ENCODE measurements at regions not wholly inside any gene's neighbourhood (a gene's known extent, or its start where the extent isn't known, plus 50 kb on each side); places are given as distances from the start of the nearest gene placed in this dataset.

DNA sequence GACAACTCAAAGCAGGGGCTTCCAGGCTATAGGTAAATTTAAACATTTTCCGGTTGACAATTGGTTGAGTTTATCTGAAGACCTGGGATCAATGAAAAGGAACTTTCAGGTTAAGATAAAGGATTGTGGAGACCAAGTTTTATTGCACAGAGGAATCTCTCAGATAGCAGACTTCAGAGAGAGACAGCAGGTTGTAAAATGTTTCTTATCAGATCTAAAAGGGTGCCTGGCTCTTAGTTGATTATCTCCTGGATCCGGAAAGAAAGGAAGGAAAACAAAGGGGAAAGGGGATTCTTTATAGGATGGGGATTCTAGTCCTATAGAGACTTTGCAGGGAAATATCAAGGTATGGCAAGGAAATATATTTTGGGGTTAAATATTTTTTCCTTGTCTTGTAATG, 951.3 kb upstream of the SEMA6D start:
- in situ Hi-C loops (cut with HindIII; ENCODE audit: low sequenced_read_pairs), result no loop called here
- TF ChIP-seq, protein P1, sequence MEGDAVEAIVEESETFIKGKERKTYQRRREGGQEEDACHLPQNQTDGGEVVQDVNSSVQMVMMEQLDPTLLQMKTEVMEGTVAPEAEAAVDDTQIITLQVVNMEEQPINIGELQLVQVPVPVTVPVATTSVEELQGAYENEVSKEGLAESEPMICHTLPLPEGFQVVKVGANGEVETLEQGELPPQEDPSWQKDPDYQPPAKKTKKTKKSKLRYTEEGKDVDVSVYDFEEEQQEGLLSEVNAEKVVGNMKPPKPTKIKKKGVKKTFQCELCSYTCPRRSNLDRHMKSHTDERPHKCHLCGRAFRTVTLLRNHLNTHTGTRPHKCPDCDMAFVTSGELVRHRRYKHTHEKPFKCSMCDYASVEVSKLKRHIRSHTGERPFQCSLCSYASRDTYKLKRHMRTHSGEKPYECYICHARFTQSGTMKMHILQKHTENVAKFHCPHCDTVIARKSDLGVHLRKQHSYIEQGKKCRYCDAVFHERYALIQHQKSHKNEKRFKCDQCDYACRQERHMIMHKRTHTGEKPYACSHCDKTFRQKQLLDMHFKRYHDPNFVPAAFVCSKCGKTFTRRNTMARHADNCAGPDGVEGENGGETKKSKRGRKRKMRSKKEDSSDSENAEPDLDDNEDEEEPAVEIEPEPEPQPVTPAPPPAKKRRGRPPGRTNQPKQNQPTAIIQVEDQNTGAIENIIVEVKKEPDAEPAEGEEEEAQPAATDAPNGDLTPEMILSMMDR (IDR thresholded peaks at IDR 0.05; ENCODE audit: low read depth, low read length), result no peak
- H3K4me3 ChIP-seq (ENCODE audit: low read depth, low read length), result no peak overlapping the region
- no peak for DNase-seq (ENCODE audit: low read depth, low spot score)

- no peak overlapping the region for H3K4me3 ChIP-seq (ENCODE audit: low read depth, low read length)
- DNase-seq (ENCODE audit: low read depth, low spot score), result no peak
- in situ Hi-C loops (cut with HindIII; ENCODE audit: low sequenced_read_pairs), result no loop called here
- TF ChIP-seq, protein P1 (IDR thresholded peaks at IDR 0.05; ENCODE audit: low read depth, low read length), result no peak
Measured at GRCh38 chr15:46768287-46768686, 949.0 kb upstream of the SEMA6D start.

DNA sequence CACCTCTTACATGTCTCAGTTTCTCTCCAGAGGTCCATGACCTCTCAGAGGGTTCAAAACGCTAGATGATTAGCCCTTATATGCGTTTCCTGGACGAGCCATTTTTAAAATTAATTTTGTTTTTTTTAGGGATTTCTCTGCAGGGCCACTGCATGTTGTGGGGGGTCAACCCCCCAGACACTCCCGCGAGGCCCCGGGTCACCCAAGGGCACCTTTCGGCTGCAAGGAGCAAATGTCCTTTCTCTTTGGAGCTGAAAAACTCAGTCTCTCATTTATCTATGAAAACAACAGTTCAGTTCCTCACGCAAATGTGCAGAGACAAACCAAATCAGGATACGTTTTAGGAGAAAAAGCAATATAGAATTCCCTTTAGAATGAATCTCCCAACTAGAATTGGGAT, 944.3 kb upstream of the SEMA6D start:
- no peak overlapping the region for H3K4me3 ChIP-seq (ENCODE audit: low read depth, low read length)
- no peak for DNase-seq (ENCODE audit: low read depth, low spot score)
- TF ChIP-seq, protein P1 (IDR thresholded peaks at IDR 0.05; ENCODE audit: low read depth, low read length), result no peak
- in situ Hi-C loops (cut with HindIII; ENCODE audit: low sequenced_read_pairs), result no loop called here

DNA sequence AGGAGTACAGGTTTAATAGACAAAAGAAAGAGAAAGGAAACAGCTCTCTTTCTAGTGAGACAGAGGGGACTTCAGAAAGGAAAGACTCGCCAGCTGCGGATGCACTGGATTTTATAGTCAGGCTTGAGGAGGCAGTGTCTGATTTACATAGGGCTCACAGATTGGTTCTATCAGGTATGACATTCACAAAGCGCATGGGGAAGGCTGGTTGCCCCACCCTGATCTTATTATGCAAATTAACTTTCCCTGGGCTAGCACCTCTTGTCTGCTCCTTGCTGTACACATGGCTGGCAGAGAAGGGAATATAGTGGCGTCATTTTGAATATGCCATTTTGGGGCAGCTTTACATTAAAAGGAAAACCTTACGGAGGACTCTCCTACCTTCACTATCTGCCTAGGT, 938.4 kb upstream of the SEMA6D start:
- DNase-seq (ENCODE audit: low read depth, low spot score), result no peak

DNA sequence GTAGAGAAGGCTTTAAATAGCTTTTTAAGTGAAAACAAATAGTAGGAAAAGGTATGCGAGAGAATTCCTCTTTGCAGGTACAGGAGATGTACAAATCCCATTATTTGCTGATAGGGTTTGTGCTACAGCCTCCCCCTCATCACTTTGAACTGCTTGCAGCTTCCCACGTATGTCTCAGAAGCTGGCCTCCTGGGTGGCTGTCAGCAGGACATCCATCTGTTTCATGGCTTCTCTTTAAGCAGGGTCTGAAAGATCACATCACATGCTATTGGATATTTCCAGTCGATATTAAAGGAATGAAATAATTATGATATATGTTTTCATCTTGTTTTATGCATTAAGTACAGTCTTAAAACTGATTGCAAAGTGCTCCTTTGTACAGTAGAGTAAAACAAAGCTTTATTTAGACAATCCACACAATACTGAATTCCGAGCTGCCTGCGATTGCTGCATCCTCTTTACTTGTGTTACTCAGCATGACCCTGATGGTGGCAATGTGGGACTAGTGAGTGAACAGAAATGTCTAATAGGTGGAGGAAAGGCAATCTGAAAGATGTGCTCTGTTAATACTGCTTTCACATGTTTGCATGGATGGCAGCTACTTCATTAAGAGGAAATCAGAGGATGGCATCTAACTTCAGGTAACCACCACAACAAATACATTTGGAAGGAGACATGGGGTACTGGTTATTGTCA, 930.6 kb upstream of the SEMA6D start:
- in situ Hi-C loops (cut with HindIII; ENCODE audit: low sequenced_read_pairs), result no loop called here
- DNase-seq (ENCODE audit: low read depth, low spot score), result no peak
- no peak overlapping the region for H3K4me3 ChIP-seq (ENCODE audit: low read depth, low read length)
- TF ChIP-seq, protein P1 (IDR thresholded peaks at IDR 0.05; ENCODE audit: low read depth, low read length), result no peak

More for the DNA sequence above, 938.4 kb upstream of the SEMA6D start:
- in situ Hi-C loops (cut with HindIII; ENCODE audit: low sequenced_read_pairs), result no loop called here
- no peak overlapping the region for H3K4me3 ChIP-seq (ENCODE audit: low read depth, low read length)
- TF ChIP-seq, protein P1 (IDR thresholded peaks at IDR 0.05; ENCODE audit: low read depth, low read length), result no peak

DNA sequence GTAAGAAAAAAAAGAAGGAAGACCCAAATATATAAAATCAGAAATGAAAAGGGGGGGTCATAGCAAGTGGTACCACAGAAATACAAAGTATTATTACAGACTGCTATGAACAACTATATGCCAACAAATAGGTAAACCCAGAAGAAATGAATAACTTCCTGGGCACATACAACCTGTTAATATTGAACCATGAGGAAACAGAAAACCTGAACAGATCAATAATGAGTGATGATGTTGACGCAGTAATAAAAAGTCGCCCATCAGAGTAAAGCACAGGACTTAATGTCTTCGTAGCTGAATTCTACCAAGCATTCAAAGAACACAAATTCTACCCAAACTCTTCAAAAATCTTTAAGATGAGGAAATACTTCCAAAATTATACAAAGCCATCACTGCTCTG, 921.6 kb upstream of the SEMA6D start:
- TF ChIP-seq, protein P1 (IDR thresholded peaks at IDR 0.05; ENCODE audit: low read depth, low read length), result no peak
- in situ Hi-C loops (cut with HindIII; ENCODE audit: low sequenced_read_pairs), result no loop called here
- H3K4me3 ChIP-seq (ENCODE audit: low read depth, low read length), result no peak overlapping the region
- DNase-seq (ENCODE audit: low read depth, low spot score), result no peak
